ENCODE measurements at regions not wholly inside any gene's neighbourhood (a gene's known extent, or its start where the extent isn't known, plus 50 kb on each side); places are given as distances from the start of the nearest gene placed in this dataset.
"Not testable (repeated sequence)": the region's sequence is repeated elsewhere in the genome, so short reads cannot be mapped to it uniquely, and the experiment has no call there.

- H3K4me3 ChIP-seq (ENCODE audit: low read depth, low read length) = no peak overlapping the region
- TF ChIP-seq POLR2A (IDR thresholded peaks at IDR 0.05; ENCODE audit: extremely low read depth, insufficient read length) (no peak), CTCF (IDR thresholded peaks at IDR 0.05; ENCODE audit: low read depth, low read length) (no peak)
- DNase-seq (ENCODE audit: low read depth) = no peak
Measured at GRCh38 chr12:93994721-93995120, 153.7 kb upstream of the PLXNC1 start.

GRCh38 chr12:93996321-93996720, 152.1 kb upstream of the PLXNC1 start:
- no peak for DNase-seq (ENCODE audit: low read depth)
- H3K4me3 ChIP-seq (ENCODE audit: low read depth, low read length) = no peak overlapping the region
- TF ChIP-seq MAX (IDR thresholded peaks at IDR 0.05; ENCODE audit: low read depth, low read length) = no peak
- TF ChIP-seq CTCF (IDR thresholded peaks at IDR 0.05; ENCODE audit: low read depth, low read length) = no peak
- TF ChIP-seq POLR2A (IDR thresholded peaks at IDR 0.05; ENCODE audit: extremely low read depth, insufficient read length) = no peak
- TF ChIP-seq MYC (IDR thresholded peaks at IDR 0.05; ENCODE audit: low read depth, low read length) = no peak

- TF ChIP-seq POLR2A (IDR thresholded peaks at IDR 0.05; ENCODE audit: extremely low read depth, insufficient read length) (no peak), MAX (IDR thresholded peaks at IDR 0.05; ENCODE audit: low read depth, low read length) (no peak), CTCF (IDR thresholded peaks at IDR 0.05; ENCODE audit: low read depth, low read length) (no peak), MYC (IDR thresholded peaks at IDR 0.05; ENCODE audit: low read depth, low read length) (no peak)
- DNase-seq (ENCODE audit: low read depth) = no peak
- H3K4me3 ChIP-seq (ENCODE audit: low read depth, low read length) = no peak overlapping the region
Measured at GRCh38 chr12:94001691-94002090, 146.7 kb upstream of the PLXNC1 start.

GRCh38 chr12:94002925-94003324, 145.5 kb upstream of the PLXNC1 start:
- not testable (repeated sequence) for DNase-seq (ENCODE audit: low read depth); H3K4me3 ChIP-seq (ENCODE audit: low read depth, low read length)

- DNase-seq (ENCODE audit: low read depth) = not testable (repeated sequence)
Measured at GRCh38 chr12:94007833-94008232, 140.5 kb upstream of the PLXNC1 start.

GRCh38 chr12:94010307-94010706, 138.1 kb upstream of the PLXNC1 start:
- H3K4me3 ChIP-seq (ENCODE audit: low read depth, low read length) = no peak overlapping the region
- TF ChIP-seq CTCF (IDR thresholded peaks at IDR 0.05; ENCODE audit: low read depth, low read length) (no peak), POLR2A (IDR thresholded peaks at IDR 0.05; ENCODE audit: extremely low read depth, insufficient read length) (no peak), MAX (IDR thresholded peaks at IDR 0.05; ENCODE audit: low read depth, low read length) (no peak), MYC (IDR thresholded peaks at IDR 0.05; ENCODE audit: low read depth, low read length) (no peak)
- DNase-seq (ENCODE audit: low read depth) = no peak

More at GRCh38 chr12:94007833-94008232, 140.5 kb upstream of the PLXNC1 start:
- not testable (repeated sequence) for H3K4me3 ChIP-seq (ENCODE audit: low read depth, low read length)

GRCh38 chr12:94012071-94012470, 136.3 kb upstream of the PLXNC1 start:
- H3K4me3 ChIP-seq (ENCODE audit: low read depth, low read length) = no peak overlapping the region
- no peak for TF ChIP-seq MAX (IDR thresholded peaks at IDR 0.05; ENCODE audit: low read depth, low read length)
- TF ChIP-seq MYC (IDR thresholded peaks at IDR 0.05; ENCODE audit: low read depth, low read length) = no peak
- TF ChIP-seq POLR2A (IDR thresholded peaks at IDR 0.05; ENCODE audit: extremely low read depth, insufficient read length) = no peak
- TF ChIP-seq CTCF (IDR thresholded peaks at IDR 0.05; ENCODE audit: low read depth, low read length) = no peak
- DNase-seq (ENCODE audit: low read depth) = no peak

Measured in NB4 (cell line).